NCI-H524 treated with DMSO at 0.1 percent for 48 hours (cell line): ENCODE measurements at regions not wholly inside any gene's neighbourhood (a gene's known extent, or its start where the extent isn't known, plus 50 kb on each side); places are given as distances from the start of the nearest gene placed in this dataset.
"Not testable (repeated sequence)": the region's sequence is repeated elsewhere in the genome, so short reads cannot be mapped to it uniquely, and the experiment has no call there.

Experiments used
- DNase-seq: peaks from one replicate; lab custom pipeline; 2025; lab: John Stamatoyannopoulos, UW

- no peak for DNase-seq
These were observed 79.6 kb downstream of the RSPH3 start for GRCh38 chr6:158920311-158920905.

- DNase-seq, result no peak
These were observed 80.1 kb downstream of the RSPH3 start for GRCh38 chr6:158919865-158920264.

- DNase-seq, result no peak
These were observed 83.4 kb downstream of the RSPH3 start for GRCh38 chr6:158916617-158917016.

GRCh38 chr6:158914923-158915322 lies 85.1 kb downstream of the RSPH3 start:
- no peak for DNase-seq

- no peak for DNase-seq
These were observed 86.4 kb downstream of the RSPH3 start for GRCh38 chr6:158913580-158913979.

- no peak for DNase-seq
These were observed 87.3 kb downstream of the RSPH3 start for GRCh38 chr6:158912655-158913054.

GRCh38 chr6:158911746-158912480 lies 88.1 kb downstream of the RSPH3 start:
- no peak for DNase-seq

GRCh38 chr6:158910484-158911440 lies 89.2 kb downstream of the RSPH3 start:
- no peak for DNase-seq

- no peak for DNase-seq
These were observed 90.1 kb downstream of the RSPH3 start for GRCh38 chr6:158909938-158910337.

- DNase-seq, result no peak
These were observed 89.4 kb upstream of the EZR start for GRCh38 chr6:158908606-158909005.

GRCh38 chr6:158907931-158908330 lies 88.8 kb upstream of the EZR start:
- no peak for DNase-seq

- no peak for DNase-seq
These were observed 87.8 kb upstream of the EZR start for GRCh38 chr6:158906926-158907325.

- DNase-seq, result no peak
These were observed 86.1 kb upstream of the EZR start for GRCh38 chr6:158905277-158905676.

- no peak for DNase-seq
These were observed 84.6 kb upstream of the EZR start for GRCh38 chr6:158903801-158904200.

- DNase-seq, result no peak
These were observed 81.6 kb upstream of the EZR start for GRCh38 chr6:158900663-158901312.

- DNase-seq, result no peak
These were observed 78.1 kb upstream of the EZR start for GRCh38 chr6:158897236-158897635.

- no peak for DNase-seq
These were observed 76.5 kb upstream of the EZR start for GRCh38 chr6:158895661-158896060.

GRCh38 chr6:158894193-158894592 lies 75.0 kb upstream of the EZR start:
- no peak for DNase-seq

GRCh38 chr6:158892266-158892665 lies 73.1 kb upstream of the EZR start:
- no peak for DNase-seq

- not testable (repeated sequence) for DNase-seq
These were observed 72.4 kb upstream of the EZR start for GRCh38 chr6:158891560-158891959.

- DNase-seq, result not testable (repeated sequence)
These were observed 69.0 kb upstream of the EZR start for GRCh38 chr6:158888171-158888570.

GRCh38 chr6:158886346-158886977 lies 67.3 kb upstream of the EZR start:
- not testable (repeated sequence) for DNase-seq
